Esophagus squamous epithelium (tissue), 5 donors: ENCODE measurements at regions not wholly inside any gene's neighbourhood (a gene's known extent, or its start where the extent isn't known, plus 50 kb on each side); places are given as distances from the start of the nearest gene placed in this dataset.

ENCODE experiments used
- DNase-seq: peaks from one replicate; lab custom pipeline; 2025; lab: John Stamatoyannopoulos, UW
- H3K27ac ChIP-seq, 4 donors: fragments of 200-600 bp; sonication (generic); one replicate each; pipeline ENCODE4 v1.5.1; 2016 to 2019; ENCODE audit warnings: mild to moderate bottlenecking in 1 of 4
- H3K27me3 ChIP-seq, 4 donors: fragments of 200-600 bp; sonication (generic); 1 replicate in 3 of 4; 2 replicates in 1 of 4; pipeline versions ENCODE4 v1.5.1 to v1.6.0; 2017 to 2021; ENCODE audit warnings: antibody characterized with exemption in 1 of 4
- H3K36me3 ChIP-seq, 3 donors: fragments of 200-600 bp; sonication (generic); one replicate each; pipeline ENCODE4 v1.5.1; 2016 to 2019
- H3K4me1 ChIP-seq, 3 donors: fragments of 200-600 bp; sonication (generic); one replicate each; pipeline ENCODE4 v1.5.1; 2017 to 2019
- H3K4me3 ChIP-seq, 4 donors: fragments of 200-600 bp; sonication (generic); 1 replicate in 3 of 4; 2 replicates in 1 of 4; pipeline ENCODE4 v1.5.1; 2016 to 2019; ENCODE audit warnings: mild to moderate bottlenecking in 2 of 4, moderate library complexity in 1 of 4
- H3K9me3 ChIP-seq, 3 donors: fragments of 200-600 bp; sonication (generic); one replicate each; pipeline ENCODE4 v1.5.1; 2016 to 2019
- CTCF ChIP-seq, 6 experiments: fragments of 450-650 bp in 4 of 6; fragments of 200-600 bp in 2 of 6; sonication (generic) in 2 of 6; IDR thresholded peaks; one replicate each; pipeline ENCODE4 v1.5.1; 2016 to 2019; ENCODE audit warnings: antibody characterized with exemption in 6 of 6, mild to moderate bottlenecking in 4 of 6, moderate library complexity in 4 of 6
- POLR2A ChIP-seq, 4 donors: fragments of 450-650 bp; IDR thresholded peaks; one replicate each; pipeline ENCODE4 v1.6.1; 2017; ENCODE audit warnings: antibody characterized with exemption in 4 of 4, mild to moderate bottlenecking in 4 of 4, moderate library complexity in 3 of 4
- WGBS, 2 donors: methylation state at CpG; one replicate each; pipeline ENCODE4 v1.1.5; 2018; 5-methylcytosine and 5-hydroxymethylcytosine counted together
- intact Hi-C: fragments of 100-400 bp; cut with DNase I; formaldehyde crosslinking; loops from one replicate; pipeline ENCODE4 v1.15.0; 2022
- donor health status: DM: yes; HTN: yes; CAD: no.

DNA sequence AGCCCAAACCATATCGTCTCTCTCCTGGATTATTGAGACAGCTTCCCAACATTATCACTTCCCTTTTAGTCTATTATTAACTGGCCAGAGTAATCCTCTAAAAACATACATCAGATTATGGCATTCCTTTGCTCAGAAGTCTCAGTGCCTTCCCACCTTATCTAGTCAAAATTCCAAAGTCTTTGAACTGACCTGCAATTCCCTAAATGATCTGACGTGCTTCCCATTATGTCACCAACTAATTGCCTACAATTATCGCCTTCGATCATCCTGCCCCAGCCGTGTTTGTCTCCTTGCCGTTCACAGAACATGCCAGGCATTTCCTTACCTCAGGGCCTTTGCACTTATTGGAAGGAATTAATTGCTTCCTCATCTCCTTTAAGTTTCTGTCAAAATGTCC, 332.4 kb downstream of the IRS1 start:
- Histone ChIP-seq H3K27me3 (no peaks in the 10 kb centered on the region), H3K4me1 (no peaks in the 10 kb centered on the region), H3K4me3 (no peak overlapping the region), H3K9me3 (peaks cover 0 to 2% (median 0%) of the 10 kb centered on the region in 3 donors), H3K36me3 (no peaks in the 10 kb centered on the region), H3K27ac (no peak overlapping the region)
- WGBS, 2 donors: 76 to 82% methylated on average over 5 to 6 of the region's 6 CpGs
- no peak for DNase-seq
- intact Hi-C loops: no loop called here
- TF ChIP-seq CTCF (IDR thresholded peaks at IDR 0.05) (no peak), POLR2A (IDR thresholded peaks at IDR 0.05) (no peak)

DNA sequence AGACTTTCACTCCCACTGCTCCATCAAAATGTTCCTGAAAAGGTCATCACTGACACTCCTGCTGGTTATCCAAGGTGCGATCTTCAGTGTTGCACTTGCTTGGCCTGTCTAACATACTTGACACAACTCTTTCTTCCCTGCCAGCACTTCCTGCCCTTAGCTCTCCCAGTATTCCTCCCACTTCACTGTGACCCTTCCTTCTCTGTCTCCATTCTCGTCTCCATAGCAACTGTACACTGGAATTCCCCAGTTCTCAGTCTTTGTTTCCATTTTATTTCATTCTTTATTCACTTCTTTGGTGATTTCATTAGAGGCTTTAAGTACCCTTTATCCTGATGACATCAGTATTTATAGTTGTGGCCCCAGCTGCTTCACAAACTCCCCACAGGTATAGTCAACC, 333.0 kb downstream of the IRS1 start:
- Histone ChIP-seq H3K9me3 (peaks cover 0 to 7% (median 0%) of the 10 kb centered on the region in 3 donors), H3K27ac (no peak overlapping the region), H3K27me3 (no peaks in the 10 kb centered on the region), H3K4me3 (no peak overlapping the region), H3K4me1 (no peaks in the 10 kb centered on the region), H3K36me3 (no peaks in the 10 kb centered on the region)
- intact Hi-C loops: no loop called here
- no peak for DNase-seq
- WGBS, 2 donors: 77 to 83% methylated on average over 2 of the region's 2 CpGs
- TF ChIP-seq CTCF (IDR thresholded peaks at IDR 0.05) (no peak), POLR2A (IDR thresholded peaks at IDR 0.05) (no peak)

- Histone ChIP-seq H3K4me3 (no peak overlapping the region), H3K36me3 (no peaks in the 10 kb centered on the region), H3K27me3 (no peaks in the 10 kb centered on the region), H3K4me1 (no peaks in the 10 kb centered on the region), H3K27ac (no peak overlapping the region), H3K9me3 (peaks cover 0 to 7% (median 0%) of the 10 kb centered on the region in 3 donors)
- 64% methylated on average over 1 of the region's 1 CpG for WGBS, 2 donors
- intact Hi-C loops: no loop called here
- TF ChIP-seq CTCF (IDR thresholded peaks at IDR 0.05) (no peak), POLR2A (IDR thresholded peaks at IDR 0.05) (no peak)
- DNase-seq: no peak
Measured at GRCh38 chr2:226466124-226466523, 333.5 kb downstream of the IRS1 start.

DNA sequence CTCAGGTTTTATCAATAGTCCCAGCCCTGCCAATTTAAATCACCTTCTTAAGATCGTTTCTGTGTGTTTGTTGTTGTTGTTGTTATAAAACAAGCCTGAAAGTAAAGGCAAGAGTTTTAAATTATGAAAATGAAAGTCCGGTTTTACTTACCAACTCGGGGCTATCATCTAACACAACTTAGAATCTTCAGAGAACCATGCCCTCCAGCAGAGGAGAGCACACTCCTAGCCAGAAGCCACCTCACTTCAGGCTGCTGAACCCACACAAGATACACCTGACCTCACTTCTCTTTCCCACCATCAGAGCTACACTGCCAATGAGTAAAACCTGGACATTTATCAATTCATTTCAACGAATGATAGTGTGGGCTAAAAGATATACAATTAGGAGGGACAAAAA, 335.2 kb downstream of the IRS1 start:
- TF ChIP-seq CTCF (IDR thresholded peaks at IDR 0.05) (no peak), POLR2A (IDR thresholded peaks at IDR 0.05) (no peak)
- no peak for DNase-seq
- H3K27ac ChIP-seq: no peak overlapping the region
- H3K4me3 ChIP-seq: no peak overlapping the region
- intact Hi-C loops: no loop called here
- peaks cover 0 to 7% (median 0%) of the 10 kb centered on the region in 3 donors for H3K9me3 ChIP-seq
- no peaks in the 10 kb centered on the region for H3K36me3 ChIP-seq
- no peaks in the 10 kb centered on the region for H3K4me1 ChIP-seq
- H3K27me3 ChIP-seq: no peaks in the 10 kb centered on the region
- 63 to 75% methylated on average over 4 of the region's 4 CpGs for WGBS, 2 donors

DNA sequence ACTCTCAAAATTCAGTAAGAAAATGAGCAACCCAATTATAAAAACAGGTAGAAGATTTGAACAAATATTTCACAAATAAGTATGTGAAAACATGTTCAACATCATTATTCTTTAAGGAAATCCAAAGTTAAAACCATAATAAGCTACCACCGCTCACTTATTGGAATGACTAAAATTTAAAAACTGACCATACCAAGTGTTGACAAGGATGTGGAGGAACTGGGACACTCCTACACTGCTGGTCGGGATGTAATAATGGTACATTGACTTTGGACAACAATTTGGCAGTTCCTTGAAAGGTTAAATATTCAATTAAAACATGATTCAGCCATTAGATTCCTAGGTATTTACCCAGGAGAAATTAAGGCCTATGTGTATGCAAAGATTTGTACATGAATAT, 336.5 kb downstream of the IRS1 start:
- no peaks in the 10 kb centered on the region for H3K27me3 ChIP-seq
- no peaks in the 10 kb centered on the region for H3K36me3 ChIP-seq
- DNase-seq: no peak
- peaks cover 0 to 7% (median 0%) of the 10 kb centered on the region in 3 donors for H3K9me3 ChIP-seq
- H3K27ac ChIP-seq: no peak overlapping the region
- TF ChIP-seq POLR2A (IDR thresholded peaks at IDR 0.05): no peak
- TF ChIP-seq CTCF (IDR thresholded peaks at IDR 0.05): no peak
- WGBS, 2 donors: 87 to 91% methylated on average over 2 of the region's 2 CpGs
- no peak overlapping the region for H3K4me3 ChIP-seq
- H3K4me1 ChIP-seq: no peaks in the 10 kb centered on the region
- intact Hi-C loops: no loop called here
